ENCODE measurements at regions not wholly inside any gene's neighbourhood (a gene's known extent, or its start where the extent isn't known, plus 50 kb on each side); places are given as distances from the start of the nearest gene placed in this dataset.

DNA sequence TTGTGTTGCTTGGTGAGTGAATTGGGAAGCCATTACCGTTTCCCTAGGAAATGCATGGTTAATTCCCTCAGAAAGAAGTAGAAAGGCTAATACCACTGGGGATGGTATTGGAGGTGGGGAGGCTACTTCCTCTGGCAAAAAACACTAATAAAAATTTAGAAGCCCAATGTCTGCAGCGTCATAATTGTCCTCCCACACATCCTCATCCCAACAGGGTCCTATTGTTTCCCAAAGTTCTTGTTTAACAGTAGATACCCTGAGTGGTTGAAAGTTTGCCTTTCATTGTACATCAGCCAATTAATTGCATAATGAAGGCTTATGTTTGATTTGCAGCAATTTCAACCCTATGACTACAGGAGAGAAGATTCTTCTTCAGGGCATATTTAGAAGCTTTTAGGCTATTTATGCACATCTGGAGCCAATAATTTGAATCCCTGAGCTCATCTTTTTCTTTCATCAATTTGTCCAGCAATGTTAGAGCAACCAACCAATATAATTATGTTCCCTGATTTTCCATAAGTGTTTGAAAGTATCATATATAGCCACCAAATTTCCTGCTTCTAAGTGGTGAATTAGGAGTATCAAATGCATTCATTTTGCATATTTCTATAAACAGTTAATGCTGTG, 491.0 kb downstream of the SLITRK5 start:
- TF ChIP-seq, protein P1, sequence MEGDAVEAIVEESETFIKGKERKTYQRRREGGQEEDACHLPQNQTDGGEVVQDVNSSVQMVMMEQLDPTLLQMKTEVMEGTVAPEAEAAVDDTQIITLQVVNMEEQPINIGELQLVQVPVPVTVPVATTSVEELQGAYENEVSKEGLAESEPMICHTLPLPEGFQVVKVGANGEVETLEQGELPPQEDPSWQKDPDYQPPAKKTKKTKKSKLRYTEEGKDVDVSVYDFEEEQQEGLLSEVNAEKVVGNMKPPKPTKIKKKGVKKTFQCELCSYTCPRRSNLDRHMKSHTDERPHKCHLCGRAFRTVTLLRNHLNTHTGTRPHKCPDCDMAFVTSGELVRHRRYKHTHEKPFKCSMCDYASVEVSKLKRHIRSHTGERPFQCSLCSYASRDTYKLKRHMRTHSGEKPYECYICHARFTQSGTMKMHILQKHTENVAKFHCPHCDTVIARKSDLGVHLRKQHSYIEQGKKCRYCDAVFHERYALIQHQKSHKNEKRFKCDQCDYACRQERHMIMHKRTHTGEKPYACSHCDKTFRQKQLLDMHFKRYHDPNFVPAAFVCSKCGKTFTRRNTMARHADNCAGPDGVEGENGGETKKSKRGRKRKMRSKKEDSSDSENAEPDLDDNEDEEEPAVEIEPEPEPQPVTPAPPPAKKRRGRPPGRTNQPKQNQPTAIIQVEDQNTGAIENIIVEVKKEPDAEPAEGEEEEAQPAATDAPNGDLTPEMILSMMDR (IDR thresholded peaks at IDR 0.05; ENCODE audit: insufficient read depth, low read length, poor library complexity, severe bottlenecking): no peak
- no peak for TF ChIP-seq EZH2phosphoT487 (conservative IDR thresholded peaks at IDR 0.05; ENCODE audit: low read length)
